Activated effector memory CD4-positive, alpha-beta T cell treated with anti-CD3 and anti-CD28 coated beads, Interleukin-2, amount 50 U/mL, for 16 hours (primary cell): ENCODE measurements at regions not wholly inside any gene's neighbourhood (a gene's known extent, or its start where the extent isn't known, plus 50 kb on each side); places are given as distances from the start of the nearest gene placed in this dataset.

Source experiments
- DNase-seq: peaks from one replicate; pipeline ENCODE4 v3.0.0-alpha.2; 2020

GRCh38 chr15:39194106-39194830 is 386.6 kb upstream of the THBS1 start:
- DNase-seq = no peak

GRCh38 chr15:39195961-39196486 is 384.9 kb upstream of the THBS1 start:
- DNase-seq = no peak

- no peak for DNase-seq
Measured at GRCh38 chr15:39198044-39199000, 382.6 kb upstream of the THBS1 start.

GRCh38 chr15:39199076-39199475 is 381.8 kb upstream of the THBS1 start:
- no peak for DNase-seq

- no peak for DNase-seq
Measured at GRCh38 chr15:39200586-39200985, 380.3 kb upstream of the THBS1 start.

GRCh38 chr15:39202641-39203040 is 378.2 kb upstream of the THBS1 start:
- DNase-seq = no peak

- no peak for DNase-seq
Measured at GRCh38 chr15:39204031-39204430, 376.8 kb upstream of the THBS1 start.

- DNase-seq = no peak
Measured at GRCh38 chr15:39205081-39205480, 375.8 kb upstream of the THBS1 start.

- DNase-seq = no peak
Measured at GRCh38 chr15:39205506-39206371, 375.1 kb upstream of the THBS1 start.

GRCh38 chr15:39207532-39208115 is 373.3 kb upstream of the THBS1 start:
- DNase-seq = no peak

GRCh38 chr15:39208187-39208586 is 372.7 kb upstream of the THBS1 start:
- DNase-seq = no peak

GRCh38 chr15:39209548-39210211 is 371.2 kb upstream of the THBS1 start:
- DNase-seq = no peak

- no peak for DNase-seq
Measured at GRCh38 chr15:39211108-39211979, 369.5 kb upstream of the THBS1 start.

GRCh38 chr15:39213385-39213840 is 367.5 kb upstream of the THBS1 start:
- DNase-seq = no peak

GRCh38 chr15:39215015-39215414 is 365.9 kb upstream of the THBS1 start:
- no peak for DNase-seq

GRCh38 chr15:39216816-39217215 is 364.1 kb upstream of the THBS1 start:
- no peak for DNase-seq

GRCh38 chr15:39219608-39220007 is 361.3 kb upstream of the THBS1 start:
- no peak for DNase-seq

- DNase-seq = no peak
Measured at GRCh38 chr15:39226169-39226937, 354.5 kb upstream of the THBS1 start.

GRCh38 chr15:39227001-39227400 is 353.9 kb upstream of the THBS1 start:
- no peak for DNase-seq

GRCh38 chr15:39228889-39229288 is 352.0 kb upstream of the THBS1 start:
- DNase-seq = no peak
